COLO668 (cell line): ENCODE measurements at regions not wholly inside any gene's neighbourhood (a gene's known extent, or its start where the extent isn't known, plus 50 kb on each side); places are given as distances from the start of the nearest gene placed in this dataset.

Experiments
- DNase-seq: peaks from one replicate; lab custom pipeline; 2025; ENCODE audit not compliant: unreplicated experiment; lab: John Stamatoyannopoulos, UW

- no peak for DNase-seq
These were observed 317.8 kb downstream of the GPATCH2 start for GRCh38 chr1:217313096-217313495.

DNA sequence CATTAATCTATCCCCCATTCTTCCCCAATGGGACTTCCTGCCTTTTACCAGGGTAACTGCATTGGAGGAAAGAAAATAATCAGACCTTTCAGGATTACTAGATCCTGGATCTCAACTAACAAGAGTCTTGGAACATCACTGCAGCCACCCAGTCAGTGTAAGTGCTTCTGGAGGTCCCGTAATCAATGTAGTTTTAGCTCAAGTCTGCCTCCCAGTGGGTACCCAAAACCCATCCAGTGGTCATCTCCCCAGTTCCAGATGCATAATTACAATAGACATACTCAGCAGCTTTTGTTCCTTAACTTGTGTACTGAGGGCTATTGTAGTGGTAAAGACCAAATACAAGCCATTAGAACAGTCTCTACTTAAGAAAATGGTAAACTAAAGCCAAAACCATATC lies 319.1 kb downstream of the GPATCH2 start:
- peak; percentile 17 for DNase-seq

DNA sequence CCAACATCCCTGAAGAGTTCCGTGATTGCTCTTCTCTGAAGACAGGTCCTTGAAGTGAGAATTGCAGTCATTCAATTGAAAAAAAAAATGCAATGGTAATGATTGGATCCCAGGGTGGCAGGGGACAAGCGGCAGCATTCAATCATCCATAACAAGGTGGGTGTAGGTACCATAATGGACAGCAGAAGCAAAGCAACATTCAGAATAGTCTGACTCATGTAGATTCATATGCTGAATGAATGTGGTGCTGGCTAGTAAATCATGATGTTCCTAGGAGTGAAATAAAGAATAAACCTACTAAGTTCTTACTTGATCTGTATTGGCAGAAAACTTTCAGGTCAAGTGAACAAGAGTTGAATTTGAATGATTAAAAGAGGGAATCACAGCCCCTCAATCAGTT lies 319.6 kb downstream of the GPATCH2 start:
- no peak for DNase-seq

DNA sequence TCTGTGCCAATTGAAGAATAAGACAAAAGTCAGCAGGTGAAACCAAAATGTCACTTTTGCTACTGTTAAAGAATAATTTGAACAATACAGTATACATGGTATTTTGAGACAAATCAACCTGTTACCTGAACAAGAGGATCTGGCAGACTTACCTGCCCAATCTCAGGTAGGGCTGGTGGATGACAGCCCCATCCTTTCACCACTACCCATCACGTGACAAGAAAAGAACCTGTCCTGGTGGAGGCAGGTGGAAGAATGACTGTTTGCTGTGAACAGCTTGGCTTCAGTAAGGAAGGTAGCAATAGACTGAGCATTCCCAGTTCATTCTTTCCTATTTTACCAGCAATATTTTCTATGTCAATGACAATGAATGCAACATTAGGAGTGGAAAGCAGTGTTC lies 349.6 kb downstream of the GPATCH2 start:
- DNase-seq = no peak

- DNase-seq = no peak
These were observed 355.1 kb downstream of the GPATCH2 start for GRCh38 chr1:217275655-217276398.

- no peak for DNase-seq
These were observed 355.8 kb downstream of the GPATCH2 start for GRCh38 chr1:217274927-217275654.

DNA sequence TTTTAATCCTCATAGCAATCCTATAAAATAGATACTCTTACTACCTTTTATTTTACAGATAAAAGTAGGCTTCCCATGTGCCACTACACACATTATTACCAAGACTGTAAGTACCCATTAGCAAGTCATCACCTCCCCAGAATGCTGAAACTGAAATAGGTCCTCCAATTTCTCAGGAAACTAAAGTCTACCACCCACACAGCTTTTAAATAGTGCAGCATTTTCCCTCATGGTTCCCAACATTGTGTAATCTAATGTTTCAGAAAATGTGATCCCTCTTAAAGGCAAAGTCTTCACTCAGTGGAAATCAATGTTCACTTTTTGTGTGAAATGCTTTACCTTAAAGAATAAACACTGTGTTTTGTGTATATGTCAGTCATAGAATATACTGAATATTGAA lies 356.5 kb downstream of the GPATCH2 start:
- no peak for DNase-seq

GRCh38 chr1:217273866-217274265 lies 357.0 kb downstream of the GPATCH2 start:
- no peak for DNase-seq

GRCh38 chr1:217272385-217272784 lies 358.5 kb downstream of the GPATCH2 start:
- no peak for DNase-seq

- DNase-seq = no peak
These were observed 360.8 kb downstream of the GPATCH2 start for GRCh38 chr1:217270101-217270500.

DNA sequence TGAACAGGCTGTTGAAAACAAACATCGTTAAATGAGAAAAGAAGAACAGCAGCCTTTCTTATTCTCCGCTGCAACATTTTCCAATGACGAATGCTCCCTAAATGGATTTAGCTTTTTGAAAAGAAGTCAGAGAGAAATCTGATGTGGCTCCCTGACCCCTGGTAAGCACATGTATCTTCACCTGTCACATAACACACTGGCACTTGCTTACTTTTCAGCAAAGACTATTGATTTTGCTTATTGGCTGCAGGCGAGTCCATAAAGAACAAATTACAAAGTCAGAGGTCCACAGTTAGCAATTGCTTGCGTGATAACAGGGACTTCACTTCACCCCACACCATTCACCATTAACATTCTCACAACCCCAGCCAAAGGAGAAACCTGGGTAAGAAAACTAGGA lies 362.8 kb downstream of the GPATCH2 start:
- DNase-seq = no peak

DNA sequence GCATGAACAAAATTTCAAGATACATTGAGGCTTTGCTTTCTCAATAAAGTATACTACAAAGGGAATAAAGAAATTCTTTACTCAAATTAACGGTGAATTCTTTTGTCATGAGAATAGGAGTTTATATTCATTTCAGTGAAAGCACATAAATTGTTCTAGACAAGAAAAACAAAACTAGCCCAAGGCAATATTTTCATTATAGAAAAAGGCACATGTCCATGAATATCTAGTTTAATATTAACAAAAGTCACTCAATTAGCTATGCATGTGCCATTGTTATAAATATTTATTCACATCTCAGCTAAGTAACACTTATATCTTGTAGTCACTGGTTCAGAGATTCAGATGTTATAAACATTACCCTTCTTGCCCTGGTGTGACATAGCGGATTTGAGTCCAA lies 369.3 kb downstream of the GPATCH2 start:
- no peak for DNase-seq

DNA sequence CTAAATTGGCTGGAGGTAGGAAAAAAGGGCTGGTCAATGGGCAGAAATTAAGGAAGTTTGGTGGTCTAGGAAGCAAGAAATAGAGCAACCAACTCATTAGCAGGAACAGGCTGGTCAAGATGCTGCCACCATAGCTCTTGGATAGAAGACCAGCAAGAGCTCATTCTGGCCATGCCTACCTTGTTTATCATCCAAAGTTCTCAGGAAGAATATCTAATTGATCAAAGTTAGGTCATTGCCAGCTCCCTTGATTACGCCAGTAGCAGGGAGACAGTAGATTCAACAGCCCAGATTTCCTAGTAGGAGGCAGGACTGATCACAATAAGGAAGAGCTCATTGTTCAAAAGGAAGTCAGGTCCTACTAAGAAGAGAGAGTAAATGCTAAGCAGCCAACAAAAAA lies 370.2 kb downstream of the GPATCH2 start:
- DNase-seq = no peak

- no peak for DNase-seq
These were observed 376.9 kb downstream of the GPATCH2 start for GRCh38 chr1:217253985-217254384.

- DNase-seq = no peak
These were observed 377.5 kb downstream of the GPATCH2 start for GRCh38 chr1:217253351-217253750.

GRCh38 chr1:217251121-217251520 lies 379.8 kb downstream of the GPATCH2 start:
- no peak for DNase-seq

DNA sequence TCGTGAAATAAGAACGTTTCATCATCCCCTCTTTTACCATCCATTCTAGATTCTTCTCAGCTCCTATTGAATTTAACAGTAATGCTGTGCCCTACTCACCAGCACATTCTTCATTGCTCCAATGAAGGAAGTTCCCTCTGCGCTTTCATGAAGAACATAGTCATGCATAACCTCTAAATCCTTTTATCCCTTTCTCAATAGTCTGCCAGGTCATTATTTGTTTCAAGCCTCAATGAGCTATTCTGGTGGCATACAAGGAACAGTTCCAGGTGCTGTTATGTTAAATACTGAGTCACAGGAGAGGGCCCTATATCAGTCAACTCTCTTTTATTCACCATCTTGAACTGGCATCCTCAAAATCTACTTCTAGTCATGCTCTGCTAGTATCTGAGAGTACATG lies 381.0 kb downstream of the GPATCH2 start:
- DNase-seq = no peak

DNA sequence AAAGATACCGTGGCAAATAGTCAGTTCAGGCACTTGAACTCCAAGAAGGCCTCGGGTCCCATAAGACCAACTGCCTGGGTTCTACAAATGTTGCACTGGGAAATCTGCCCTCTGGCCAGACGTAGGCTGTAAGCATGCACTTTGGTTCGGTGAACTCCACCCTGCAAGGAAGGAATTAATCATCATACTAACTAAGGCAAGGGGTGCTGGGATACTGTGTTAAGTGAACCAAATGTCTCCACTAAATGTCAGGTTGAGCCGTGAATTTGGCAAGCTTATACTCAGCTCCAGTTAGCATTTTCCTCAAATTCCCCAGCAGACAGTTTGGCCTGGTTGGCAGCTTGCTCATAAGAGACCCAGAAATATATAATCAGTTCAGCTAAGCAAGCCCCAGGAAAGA lies 385.9 kb downstream of the GPATCH2 start:
- no peak for DNase-seq

GRCh38 chr1:217240656-217241055 lies 390.2 kb downstream of the GPATCH2 start:
- DNase-seq = no peak

DNA sequence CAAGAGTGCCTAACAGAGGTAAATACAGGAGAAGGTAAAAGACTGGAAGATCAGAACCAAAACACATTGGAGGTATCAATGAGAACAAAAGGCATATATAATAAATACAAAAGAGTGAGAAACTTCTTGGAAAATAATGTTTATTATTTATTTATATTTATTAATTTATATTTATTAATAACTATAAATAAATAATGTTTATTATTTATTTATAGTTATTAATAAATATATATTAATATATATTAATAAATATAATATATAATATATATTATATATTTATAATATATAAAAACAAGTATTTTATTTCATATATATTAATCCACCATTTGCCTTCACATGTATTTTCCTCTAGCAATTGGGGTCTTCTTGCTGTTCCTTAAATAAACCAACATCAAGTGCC lies 391.9 kb downstream of the GPATCH2 start:
- no peak for DNase-seq

GRCh38 chr1:217230412-217230811 lies 400.5 kb downstream of the GPATCH2 start:
- no peak for DNase-seq

DNA sequence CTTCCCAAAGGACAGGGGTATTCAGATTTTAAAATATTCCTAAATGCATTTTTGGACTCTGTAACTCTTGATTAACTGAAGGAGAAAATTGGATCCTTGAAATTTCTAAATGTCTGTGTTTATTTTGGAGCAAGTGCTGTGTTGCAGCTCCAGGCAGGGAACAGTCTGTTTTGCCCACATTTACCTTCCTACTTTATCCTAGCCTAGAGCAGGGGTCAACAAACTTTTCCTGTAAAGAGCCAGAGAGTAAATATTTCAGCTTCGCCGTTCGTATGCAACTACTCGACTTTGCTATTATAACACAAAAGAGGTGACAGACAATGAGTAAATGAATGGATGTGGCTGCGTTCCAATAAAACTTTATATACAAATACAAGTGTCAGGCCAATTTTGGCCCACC lies 402.2 kb downstream of the GPATCH2 start:
- DNase-seq = no peak

GRCh38 chr1:217224201-217224600 lies 406.7 kb downstream of the GPATCH2 start:
- DNase-seq = no peak
